Inflammatory macrophage treated with lipopolysaccharide for 1 hour (primary cell): ENCODE measurements at regions not wholly inside any gene's neighbourhood (a gene's known extent, or its start where the extent isn't known, plus 50 kb on each side); places are given as distances from the start of the nearest gene placed in this dataset.

Experiments used
- DNase-seq, 2 donors: peaks; one replicate each; pipeline ENCODE4 v3.0.0-alpha.2; 2020 to 2022

GRCh38 chr2:103959174-103960128, 894.5 kb upstream of the POU3F3 start:
- DNase-seq = no peak

GRCh38 chr2:103960129-103960513, 893.8 kb upstream of the POU3F3 start:
- no peak for DNase-seq

- no peak for DNase-seq
These were observed 893.0 kb upstream of the POU3F3 start for GRCh38 chr2:103960951-103961350.

- no peak for DNase-seq
These were observed 892.1 kb upstream of the POU3F3 start for GRCh38 chr2:103961862-103962261.

- no peak for DNase-seq
These were observed 891.2 kb upstream of the POU3F3 start for GRCh38 chr2:103962670-103963069.

GRCh38 chr2:103963146-103963725, 890.7 kb upstream of the POU3F3 start:
- DNase-seq = no peak

- DNase-seq = no peak
These were observed 876.7 kb upstream of the POU3F3 start for GRCh38 chr2:103977241-103977640.

GRCh38 chr2:103977668-103978067, 876.2 kb upstream of the POU3F3 start:
- no peak for DNase-seq

GRCh38 chr2:103980401-103980800, 873.5 kb upstream of the POU3F3 start:
- DNase-seq = no peak

GRCh38 chr2:103982691-103983090, 871.2 kb upstream of the POU3F3 start:
- DNase-seq = no peak

GRCh38 chr2:103986001-103986400, 867.9 kb upstream of the POU3F3 start:
- no peak for DNase-seq

- no peak for DNase-seq
These were observed 862.3 kb upstream of the POU3F3 start for GRCh38 chr2:103991591-103991990.

- no peak for DNase-seq
These were observed 849.1 kb upstream of the POU3F3 start for GRCh38 chr2:104004821-104005220.

- DNase-seq = no peak
These were observed 837.1 kb upstream of the POU3F3 start for GRCh38 chr2:104016801-104017200.

- no peak for DNase-seq
These were observed 830.6 kb upstream of the POU3F3 start for GRCh38 chr2:104023306-104023705.

GRCh38 chr2:104023765-104024164, 830.1 kb upstream of the POU3F3 start:
- no peak for DNase-seq

GRCh38 chr2:104025295-104025694, 828.6 kb upstream of the POU3F3 start:
- no peak for DNase-seq

GRCh38 chr2:104026725-104027124, 827.2 kb upstream of the POU3F3 start:
- DNase-seq = no peak

- DNase-seq = no peak
These were observed 826.6 kb upstream of the POU3F3 start for GRCh38 chr2:104027321-104027720.

GRCh38 chr2:104028061-104028460, 825.9 kb upstream of the POU3F3 start:
- no peak for DNase-seq

- no peak for DNase-seq
These were observed 820.5 kb upstream of the POU3F3 start for GRCh38 chr2:104033399-104033798.

GRCh38 chr2:104040771-104041170, 813.1 kb upstream of the POU3F3 start:
- DNase-seq = no peak

GRCh38 chr2:104041351-104041750, 812.6 kb upstream of the POU3F3 start:
- DNase-seq = no peak

GRCh38 chr2:104043864-104044263, 810.1 kb upstream of the POU3F3 start:
- DNase-seq = no peak
